Left renal pelvis (tissue), 4 donors: ENCODE measurements at regions not wholly inside any gene's neighbourhood (a gene's known extent, or its start where the extent isn't known, plus 50 kb on each side); places are given as distances from the start of the nearest gene placed in this dataset.
"Not testable (repeated sequence)": the region's sequence is repeated elsewhere in the genome, so short reads cannot be mapped to it uniquely, and the experiment has no call there.

Source experiments
- DNase-seq, 4 donors: peaks; one replicate each; pipeline ENCODE4 v3.0.0-alpha.2; 2013; ENCODE audit warnings: low read depth in 4 of 4, low spot score in 3 of 4

- DNase-seq: no peak
Measured at GRCh38 chr4:131650951-131651350, 1498.1 kb upstream of the PCDH10 start.

DNA sequence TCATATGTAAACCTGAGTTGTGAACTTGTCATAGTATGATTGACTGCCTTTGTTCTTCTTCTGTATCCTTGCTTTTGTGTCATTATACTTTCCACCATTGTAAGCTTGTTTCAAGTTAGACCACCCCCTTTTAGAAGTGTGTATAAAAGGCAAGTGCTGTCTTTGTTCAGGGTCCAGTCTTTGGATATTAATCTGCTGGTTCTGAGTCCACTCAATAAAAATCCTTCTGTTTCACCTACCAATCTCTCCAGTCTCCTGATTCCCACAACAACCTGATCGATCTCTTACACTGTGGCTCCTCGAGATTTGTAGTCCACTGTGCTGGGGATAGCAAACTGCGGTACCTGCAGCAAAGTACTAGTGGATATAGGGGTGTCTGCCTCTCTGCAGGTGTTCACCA, 1465.8 kb upstream of the PCDH10 start:
- not testable (repeated sequence) for DNase-seq

DNA sequence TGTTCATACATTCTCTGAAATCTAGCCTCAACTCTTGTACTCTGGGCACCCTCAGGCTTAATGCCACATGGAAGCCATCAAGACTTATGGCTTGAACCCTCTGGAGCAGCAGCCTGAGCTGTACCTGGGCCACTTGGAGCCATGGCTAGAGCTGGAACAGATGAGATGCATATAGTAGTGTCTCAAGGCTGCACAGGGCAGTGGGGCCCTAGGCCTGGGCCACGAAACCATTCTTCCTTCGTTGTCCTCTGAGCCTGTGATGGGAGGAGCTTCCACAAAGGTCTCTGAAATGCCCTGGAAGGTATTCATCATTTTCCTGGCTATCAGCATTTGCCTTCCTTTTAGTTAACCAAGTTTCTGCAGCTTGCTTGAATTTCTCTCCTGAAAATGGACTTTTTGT, 1427.2 kb upstream of the PCDH10 start:
- no peak for DNase-seq

DNA sequence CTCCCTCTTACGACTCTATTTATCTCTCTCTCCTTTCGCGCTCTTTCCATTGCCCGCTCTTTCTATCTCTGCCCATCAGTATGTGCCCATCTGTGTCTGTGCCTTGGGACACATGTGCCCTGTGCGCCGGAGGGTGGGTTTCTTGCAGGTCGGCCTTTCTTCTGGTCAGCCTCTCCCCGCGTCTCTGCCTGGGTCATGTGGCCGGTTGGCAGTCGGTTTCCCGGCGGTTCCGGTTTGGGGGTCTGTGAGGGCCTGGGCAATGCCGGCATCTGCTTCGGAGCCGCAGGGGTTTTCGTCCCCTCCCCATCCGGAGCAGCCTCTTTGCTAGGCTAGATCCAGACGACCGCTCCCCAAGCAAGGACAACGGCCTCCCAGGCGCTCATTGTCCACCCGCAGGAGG, 1426.0 kb upstream of the PCDH10 start:
- DNase-seq: not testable (repeated sequence)

DNA sequence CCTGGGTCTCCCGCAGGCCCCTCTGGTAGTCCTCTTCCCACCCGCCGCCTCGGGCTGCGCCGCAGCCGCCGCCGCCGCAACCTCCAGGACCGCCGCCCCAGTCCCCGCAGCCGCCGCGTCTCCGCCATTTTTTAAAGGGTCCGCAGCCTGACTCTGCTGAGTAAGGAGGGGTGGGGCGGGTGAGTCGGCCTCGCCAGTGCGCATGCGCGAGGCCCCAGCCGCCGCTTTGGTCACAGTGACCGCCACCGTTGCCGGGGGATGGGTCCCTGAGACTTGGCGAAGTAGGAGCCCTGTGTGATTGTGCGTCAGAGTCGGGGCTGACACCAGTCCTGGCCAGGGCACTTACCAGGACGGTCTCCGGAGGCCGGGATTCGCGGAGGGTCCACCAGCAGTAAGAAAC, 1424.2 kb upstream of the PCDH10 start:
- DNase-seq: peak; percentile 7 to 64 (median 38)

DNA sequence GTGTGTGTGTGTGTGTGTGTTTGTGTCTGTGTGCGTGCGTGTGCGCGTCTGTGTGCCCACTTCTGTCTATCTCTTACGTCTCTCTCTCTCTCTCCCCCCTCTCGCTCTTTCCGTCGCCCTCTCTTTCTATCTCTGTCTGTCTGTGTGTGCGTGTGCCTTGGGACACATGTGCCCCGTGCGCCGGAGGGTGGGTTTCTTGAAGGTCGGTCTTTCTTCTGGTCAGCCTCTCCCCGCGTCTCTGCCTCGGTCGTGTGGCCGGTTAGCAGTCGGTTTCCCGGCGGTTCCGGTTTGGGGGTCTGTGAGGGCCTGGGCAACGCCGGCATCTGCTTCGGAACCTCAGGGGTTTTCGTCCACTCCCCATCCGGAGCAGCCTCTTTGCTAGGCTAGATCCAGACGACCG, 1423.6 kb upstream of the PCDH10 start:
- not testable (repeated sequence) for DNase-seq

DNA sequence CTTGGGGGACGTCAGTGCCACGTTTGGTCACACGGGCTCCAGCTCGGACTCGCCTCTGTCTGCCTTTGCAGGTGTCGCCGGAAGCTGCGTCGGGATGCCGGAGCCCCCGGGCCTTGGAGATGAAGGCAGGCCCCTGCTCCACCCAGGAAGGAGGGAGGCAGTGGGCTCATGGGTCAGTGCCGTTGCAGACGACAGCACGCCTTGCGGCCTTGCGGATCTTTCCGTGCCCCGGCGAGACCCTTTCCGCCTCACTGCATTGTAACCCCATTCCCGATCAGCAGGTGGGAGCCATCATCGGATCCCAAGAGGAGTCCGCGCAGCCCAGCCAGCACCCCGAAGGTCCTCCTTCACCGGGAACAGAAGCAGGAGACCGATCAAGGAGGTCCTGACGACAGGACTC, 1422.2 kb upstream of the PCDH10 start:
- DNase-seq: not testable (repeated sequence)

DNA sequence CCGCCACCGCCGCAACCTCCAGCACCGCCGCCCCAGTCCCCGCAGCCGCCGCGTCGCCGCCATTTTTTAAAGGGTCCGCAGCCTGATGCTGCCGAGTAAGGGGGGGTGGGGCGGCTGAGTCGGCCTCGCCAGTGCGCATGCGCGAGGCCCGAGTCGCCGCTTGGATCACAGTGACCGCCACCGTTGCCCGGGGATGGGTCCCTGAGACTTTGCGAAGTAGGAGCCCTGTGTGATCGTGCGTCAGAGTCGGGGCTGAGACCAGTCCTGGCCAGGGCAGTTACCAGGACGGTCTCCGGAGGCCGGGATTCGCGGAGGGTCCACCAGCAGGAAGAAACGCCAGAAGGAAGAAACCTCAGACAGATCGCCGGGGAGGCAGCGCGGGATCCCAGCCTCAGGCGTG, 1421.7 kb upstream of the PCDH10 start:
- DNase-seq: not testable (repeated sequence)

DNA sequence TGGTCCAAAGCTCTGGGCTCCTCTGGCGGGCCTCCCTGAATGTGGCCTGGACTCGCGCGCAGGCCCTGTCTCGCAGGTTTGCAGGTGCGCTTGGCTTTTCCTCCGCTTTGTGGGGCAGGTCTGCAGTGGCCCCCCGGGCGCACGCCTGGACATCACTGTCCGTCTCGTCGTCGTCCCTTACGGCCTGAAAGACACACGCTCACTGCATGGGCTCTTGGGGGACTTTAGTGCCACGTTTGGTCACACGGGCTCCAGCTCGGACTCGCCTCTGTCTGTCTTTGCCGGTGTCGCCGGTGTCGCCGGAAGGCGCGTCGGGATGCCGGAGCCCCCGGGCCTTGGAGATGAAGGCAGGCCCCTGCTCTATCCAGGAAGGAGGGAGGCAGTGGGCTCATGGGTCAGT, 1419.9 kb upstream of the PCDH10 start:
- DNase-seq: not testable (repeated sequence)

DNA sequence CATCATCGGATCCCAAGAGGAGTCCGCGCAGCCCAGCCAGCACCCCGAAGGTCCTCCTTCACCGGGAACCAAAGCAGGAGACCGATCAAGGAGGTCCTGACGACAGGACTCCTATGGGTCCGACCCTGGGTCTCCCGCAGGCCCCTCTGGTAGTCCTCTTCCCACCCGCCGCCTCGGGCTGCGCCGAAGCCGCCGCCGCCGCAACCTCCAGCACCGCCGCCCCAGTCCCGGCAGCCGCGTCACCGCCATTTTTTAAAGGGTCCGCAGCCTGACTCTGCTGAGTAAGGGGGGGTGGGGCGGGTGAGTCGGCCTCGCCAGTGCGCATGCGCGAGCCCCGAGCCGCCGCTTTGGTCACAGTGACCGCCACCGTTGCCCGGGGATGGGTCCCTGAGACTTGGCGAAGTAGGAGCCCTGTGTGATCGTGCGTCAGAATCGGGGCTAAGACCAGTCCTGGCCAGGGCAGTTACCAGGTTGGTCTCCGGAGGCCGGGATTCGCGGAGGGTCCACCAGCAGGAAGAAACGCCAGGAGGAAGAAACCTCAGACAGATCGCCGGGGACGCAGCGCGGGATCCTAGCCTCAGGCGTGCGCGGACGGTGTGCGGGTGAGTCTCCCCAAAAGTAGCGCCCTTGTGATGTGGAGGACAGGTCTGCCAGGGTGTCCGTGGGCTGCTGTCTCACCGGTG, 1419.2 kb upstream of the PCDH10 start:
- DNase-seq: not testable (repeated sequence)

DNA sequence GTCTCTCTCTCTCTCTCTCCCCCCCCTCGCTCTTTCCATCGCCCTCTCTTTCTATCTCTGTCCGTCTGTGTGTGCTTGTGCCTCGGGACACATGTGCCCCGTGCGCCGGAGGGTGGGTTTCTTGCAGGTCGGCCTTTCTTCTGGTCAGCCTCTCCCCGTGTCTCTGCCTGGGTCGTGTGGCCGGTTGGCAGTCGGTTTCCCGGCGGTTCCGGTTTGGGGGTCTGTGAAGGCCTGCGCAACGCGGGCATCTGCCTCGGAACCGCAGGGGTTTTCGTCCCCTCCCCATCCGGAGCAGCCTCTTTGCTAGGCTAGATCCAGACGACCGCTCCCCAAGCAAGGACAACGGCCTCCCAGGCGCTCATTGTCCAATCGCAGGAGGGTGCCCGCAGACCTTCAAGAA, 1418.5 kb upstream of the PCDH10 start:
- not testable (repeated sequence) for DNase-seq

DNA sequence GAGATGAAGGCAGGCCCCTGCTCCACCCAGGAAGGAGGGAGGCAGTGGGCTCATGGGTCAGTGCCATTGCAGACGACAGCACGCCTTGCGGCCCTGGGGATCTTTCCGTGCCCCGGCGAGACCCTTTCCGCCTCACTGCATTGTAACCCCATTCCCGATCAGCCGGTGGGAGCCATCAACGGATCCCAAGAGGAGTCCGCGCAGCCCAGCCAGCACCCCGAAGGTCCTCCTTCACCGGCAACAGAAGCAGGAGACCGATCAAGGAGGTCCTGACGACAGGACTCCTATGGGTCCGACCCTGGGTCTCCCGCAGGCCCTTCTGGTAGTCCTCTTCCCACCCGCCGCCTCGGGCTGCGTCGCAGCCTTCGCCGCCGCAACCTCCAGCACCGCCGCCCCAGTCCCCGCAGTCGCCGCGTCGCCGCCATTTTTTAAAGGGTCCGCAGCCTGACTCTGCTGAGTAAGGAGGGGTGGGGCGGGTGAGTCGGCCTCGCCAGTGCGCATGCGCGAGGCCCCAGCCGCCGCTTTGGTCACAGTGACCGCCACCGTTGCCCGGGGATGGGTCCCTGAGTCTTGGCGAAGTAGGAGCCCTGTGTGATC, 1417.0 kb upstream of the PCDH10 start:
- DNase-seq: not testable (repeated sequence)

- DNase-seq: not testable (repeated sequence)
Measured at GRCh38 chr4:131734321-131734720, 1414.8 kb upstream of the PCDH10 start.

- not testable (repeated sequence) for DNase-seq
Measured at GRCh38 chr4:131734851-131735385, 1414.2 kb upstream of the PCDH10 start.

DNA sequence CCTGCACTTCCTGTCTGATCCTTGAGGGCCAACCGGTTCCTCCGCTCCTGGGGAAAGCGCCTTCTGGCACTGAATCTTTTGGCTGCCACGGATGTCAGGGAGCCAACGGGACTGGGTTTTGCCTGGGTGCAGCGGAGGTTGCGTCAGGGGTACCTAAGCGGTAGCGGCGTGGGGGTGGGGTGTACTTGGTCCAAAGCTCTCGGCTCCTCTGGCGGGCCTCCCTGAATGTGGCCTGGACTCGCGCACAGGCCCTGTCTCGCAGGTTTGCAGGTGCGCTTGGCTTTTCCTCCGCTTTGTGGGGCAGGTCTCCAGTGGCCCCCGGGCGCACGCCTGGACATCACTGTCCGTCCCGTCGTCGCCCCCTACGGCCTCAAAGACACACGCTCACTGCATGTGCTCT, 1410.1 kb upstream of the PCDH10 start:
- DNase-seq: not testable (repeated sequence)

GRCh38 chr4:131741836-131742235, 1407.3 kb upstream of the PCDH10 start:
- not testable (repeated sequence) for DNase-seq

GRCh38 chr4:131742536-131743205, 1406.4 kb upstream of the PCDH10 start:
- DNase-seq: not testable (repeated sequence)

DNA sequence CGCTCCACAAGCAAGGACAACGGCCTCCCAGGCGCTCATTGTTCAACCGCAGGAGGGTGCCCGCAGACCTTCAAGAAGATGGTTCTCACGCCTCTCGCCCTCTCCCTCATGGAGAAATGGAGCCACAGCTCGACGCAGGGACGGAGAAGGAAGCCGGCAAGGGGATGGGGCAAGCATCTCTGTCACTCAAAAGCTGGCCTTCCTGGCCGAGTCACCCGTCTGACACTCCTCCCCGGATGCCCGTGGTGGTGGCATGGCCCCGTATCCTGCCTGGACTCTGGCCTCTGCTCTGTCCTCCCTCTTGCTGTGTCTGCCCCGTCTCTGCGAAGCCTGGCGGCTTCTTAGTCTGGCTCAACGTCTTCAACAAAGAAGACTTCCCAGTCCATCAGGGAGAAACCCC, 1405.7 kb upstream of the PCDH10 start:
- not testable (repeated sequence) for DNase-seq

- DNase-seq: not testable (repeated sequence)
Measured at GRCh38 chr4:131747203-131747602, 1401.9 kb upstream of the PCDH10 start.

DNA sequence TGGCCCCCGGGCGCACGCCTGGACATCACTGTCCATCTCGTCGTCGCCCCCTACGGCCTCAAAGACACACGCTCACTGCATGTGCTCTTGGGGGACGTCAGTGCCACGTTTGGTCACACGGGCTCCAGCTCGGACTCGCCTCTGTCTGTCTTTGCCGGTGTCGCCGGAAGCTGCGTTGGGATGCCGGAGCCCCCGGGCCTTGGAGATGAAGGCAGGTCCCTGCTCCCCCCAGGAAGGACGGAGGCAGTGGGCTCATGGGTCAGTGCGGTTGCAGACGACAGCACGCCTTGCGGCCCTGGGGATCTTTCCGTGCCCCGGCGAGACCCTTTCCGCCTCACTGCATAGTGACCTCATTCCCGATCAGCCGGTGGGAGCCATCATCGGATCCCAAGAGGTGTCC, 1399.9 kb upstream of the PCDH10 start:
- not testable (repeated sequence) for DNase-seq

DNA sequence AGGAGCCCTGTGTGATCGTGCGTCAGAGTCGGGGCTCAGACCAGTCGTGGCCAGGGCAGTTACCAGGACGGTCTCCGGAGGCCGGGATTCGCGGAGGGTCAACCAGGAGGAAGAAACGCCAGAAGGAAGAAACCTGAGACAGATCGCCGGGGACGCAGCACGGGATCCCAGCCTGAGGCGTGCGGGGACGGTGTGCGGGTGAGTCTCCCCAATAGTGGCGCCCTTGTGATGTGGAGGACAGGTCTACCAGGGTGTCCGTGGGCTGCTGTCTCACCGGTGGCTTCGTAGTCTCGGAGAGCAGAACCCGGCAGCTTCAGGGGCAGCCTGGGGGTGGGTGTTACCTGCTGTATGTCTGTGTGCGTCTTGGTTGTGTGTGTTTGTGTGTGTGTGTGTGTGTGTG, 1399.1 kb upstream of the PCDH10 start:
- DNase-seq: not testable (repeated sequence)

DNA sequence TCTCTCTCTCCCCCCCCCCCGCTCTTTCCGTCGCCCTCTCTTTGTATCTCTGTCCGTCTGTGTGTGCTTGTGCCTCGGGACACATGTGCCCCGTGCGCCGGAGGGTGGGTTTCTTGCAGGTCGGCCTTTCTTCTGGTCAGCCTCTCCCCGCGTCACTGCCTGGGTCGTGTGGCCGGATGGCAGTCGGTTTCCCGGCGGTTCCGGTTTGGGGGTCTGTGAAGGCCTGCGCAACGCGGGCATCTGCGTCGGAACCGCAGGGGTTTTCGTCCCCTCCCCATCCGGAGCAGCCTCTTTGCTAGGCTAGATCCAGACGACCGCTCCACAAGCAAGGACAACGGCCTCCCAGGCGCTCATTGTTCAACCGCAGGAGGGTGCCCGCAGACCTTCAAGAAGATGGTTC, 1398.6 kb upstream of the PCDH10 start:
- not testable (repeated sequence) for DNase-seq
